ENCODE measurements at regions not wholly inside any gene's neighbourhood (a gene's known extent, or its start where the extent isn't known, plus 50 kb on each side); places are given as distances from the start of the nearest gene placed in this dataset.

- Histone ChIP-seq H2AFZ (ENCODE audit: low read length) (no peak overlapping the region), H3K9me3 (ENCODE audit: low read length) (no peaks in the 10 kb centered on the region), H3F3A (ENCODE audit: low read length, unreplicated experiment) (no peaks in the 10 kb centered on the region), H3K4me1 (ENCODE audit: insufficient read depth, low read length) (no peaks in the 10 kb centered on the region), H3K79me2 (ENCODE audit: low read length) (no peaks in the 10 kb centered on the region), H3K4me3 (ENCODE audit: low read length) (no peak overlapping the region), H3K9ac (ENCODE audit: low read length) (no peak overlapping the region), H4K20me1 (ENCODE audit: low read length) (no peaks in the 10 kb centered on the region), H3K36me3 (ENCODE audit: low read depth, low read length) (no peaks in the 10 kb centered on the region), H3K27me3 (ENCODE audit: low read length) (0 out of 2 replicates have a peak, but pooled peaks cover 3% of the 10 kb centered on the region), H3K27ac (ENCODE audit: low read length) (no peak overlapping the region), H3K4me2 (ENCODE audit: low read length) (no peak overlapping the region), H3K9me2 (replicated peaks; ENCODE audit: low read length) (no peaks in the 10 kb centered on the region)
- no peak for TF ChIP-seq EZH2 (IDR thresholded peaks at IDR 0.05; ENCODE audit: low read length, unreplicated experiment)
- TF ChIP-seq, protein P1, sequence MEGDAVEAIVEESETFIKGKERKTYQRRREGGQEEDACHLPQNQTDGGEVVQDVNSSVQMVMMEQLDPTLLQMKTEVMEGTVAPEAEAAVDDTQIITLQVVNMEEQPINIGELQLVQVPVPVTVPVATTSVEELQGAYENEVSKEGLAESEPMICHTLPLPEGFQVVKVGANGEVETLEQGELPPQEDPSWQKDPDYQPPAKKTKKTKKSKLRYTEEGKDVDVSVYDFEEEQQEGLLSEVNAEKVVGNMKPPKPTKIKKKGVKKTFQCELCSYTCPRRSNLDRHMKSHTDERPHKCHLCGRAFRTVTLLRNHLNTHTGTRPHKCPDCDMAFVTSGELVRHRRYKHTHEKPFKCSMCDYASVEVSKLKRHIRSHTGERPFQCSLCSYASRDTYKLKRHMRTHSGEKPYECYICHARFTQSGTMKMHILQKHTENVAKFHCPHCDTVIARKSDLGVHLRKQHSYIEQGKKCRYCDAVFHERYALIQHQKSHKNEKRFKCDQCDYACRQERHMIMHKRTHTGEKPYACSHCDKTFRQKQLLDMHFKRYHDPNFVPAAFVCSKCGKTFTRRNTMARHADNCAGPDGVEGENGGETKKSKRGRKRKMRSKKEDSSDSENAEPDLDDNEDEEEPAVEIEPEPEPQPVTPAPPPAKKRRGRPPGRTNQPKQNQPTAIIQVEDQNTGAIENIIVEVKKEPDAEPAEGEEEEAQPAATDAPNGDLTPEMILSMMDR (conservative IDR thresholded peaks at IDR 0.05; ENCODE audit: low read depth, low read length), result no peak
- BruUV-seq (replicated peaks), result no TSS peak
- ATAC-seq (no peak), DNase-seq (no peak)
- intact Hi-C loops (cut with micrococcal nuclease), result no loop called here
- ChIA-PET POLR2A (ENCODE audit: unreplicated experiment) (no interaction called here), CTCF (no interaction called here)
Measured at GRCh38 chr4:60173103-60173502, 1027.0 kb upstream of the ADGRL3 start.

DNA sequence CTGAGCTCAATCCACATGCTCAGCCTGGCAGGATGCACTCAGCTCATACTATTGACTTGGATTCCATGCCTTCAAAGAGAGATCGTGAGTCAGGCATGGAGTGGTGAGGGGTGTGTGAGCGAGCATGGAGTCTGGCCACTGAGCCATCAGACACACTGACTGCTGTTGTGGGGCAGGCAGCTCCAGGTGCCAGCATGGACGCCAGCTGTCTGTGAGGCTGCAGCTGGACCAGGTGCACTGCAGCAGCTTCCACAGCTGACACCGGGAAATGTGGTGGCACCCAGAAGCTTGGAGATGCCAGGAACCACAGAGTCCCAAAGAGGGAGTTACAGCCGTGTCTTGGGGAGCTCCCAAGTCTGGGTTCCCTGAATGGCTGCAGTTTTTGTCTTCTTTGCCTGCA is 1026.4 kb upstream of the ADGRL3 start:
- no TSS peak for BruUV-seq (replicated peaks)
- 0 out of 2 replicates have a peak, but pooled peaks cover 3% of the 10 kb centered on the region for H3K27me3 ChIP-seq (ENCODE audit: low read length)
- TF ChIP-seq EZH2 (IDR thresholded peaks at IDR 0.05; ENCODE audit: low read length, unreplicated experiment) (no peak), EZH2phosphoT487 (IDR thresholded peaks at IDR 0.05; ENCODE audit: borderline replicate concordance, low read length) (no peak)
- TF ChIP-seq, protein P1 (conservative IDR thresholded peaks at IDR 0.05; ENCODE audit: low read depth, low read length), result no peak
- ATAC-seq (no peak), DNase-seq (no peak)
- no peaks in the 10 kb centered on the region for H3K4me1 ChIP-seq (ENCODE audit: insufficient read depth, low read length)
- H4K20me1 ChIP-seq (ENCODE audit: low read length), result no peaks in the 10 kb centered on the region
- ChIA-PET POLR2A (ENCODE audit: unreplicated experiment) (no interaction called here), CTCF (interaction anchor here (0.5 kb wide), 1 partner anchor 1660 kb away, joined by 3 read pairs; no protein-coding TSS in a partner anchor)
- intact Hi-C loops (cut with micrococcal nuclease), result no loop called here
- H3F3A ChIP-seq (ENCODE audit: low read length, unreplicated experiment), result no peaks in the 10 kb centered on the region
- no peak overlapping the region for H3K9ac ChIP-seq (ENCODE audit: low read length)
- H3K9me3 ChIP-seq (ENCODE audit: low read length), result no peaks in the 10 kb centered on the region
- no peaks in the 10 kb centered on the region for H3K9me2 ChIP-seq (replicated peaks; ENCODE audit: low read length)
- no peak overlapping the region for H3K4me3 ChIP-seq (ENCODE audit: low read length)
- no peak overlapping the region for H3K27ac ChIP-seq (ENCODE audit: low read length)
- no peak overlapping the region for H3K4me2 ChIP-seq (ENCODE audit: low read length)
- no peak overlapping the region for H2AFZ ChIP-seq (ENCODE audit: low read length)
- H3K36me3 ChIP-seq (ENCODE audit: low read depth, low read length), result no peaks in the 10 kb centered on the region
- no peaks in the 10 kb centered on the region for H3K79me2 ChIP-seq (ENCODE audit: low read length)

DNA sequence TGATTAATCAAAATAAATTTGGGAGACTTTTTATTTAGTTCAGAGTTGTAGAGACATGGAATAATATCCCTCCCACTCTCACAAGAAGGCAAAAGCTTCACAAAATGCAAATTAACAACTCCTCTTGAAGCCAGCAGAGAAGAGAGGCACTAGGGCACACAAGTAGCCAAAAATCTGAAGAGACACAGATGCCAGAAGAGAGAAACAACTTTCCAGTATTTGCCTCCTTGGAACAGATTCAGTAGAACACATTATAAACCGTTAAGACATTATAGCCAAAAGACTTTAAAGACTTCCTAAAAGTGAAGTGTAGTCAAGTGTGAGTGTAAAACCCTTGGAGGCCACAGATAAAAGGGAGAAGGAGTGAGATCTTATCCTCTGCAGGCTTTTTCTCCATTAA is 1024.9 kb upstream of the ADGRL3 start:
- ChIA-PET POLR2A (ENCODE audit: unreplicated experiment) (no interaction called here), CTCF (no interaction called here)
- Histone ChIP-seq H3K27me3 (ENCODE audit: low read length) (0 out of 2 replicates have a peak, but pooled peaks cover 3% of the 10 kb centered on the region), H2AFZ (ENCODE audit: low read length) (no peak overlapping the region), H3K4me3 (ENCODE audit: low read length) (no peak overlapping the region), H3K79me2 (ENCODE audit: low read length) (no peaks in the 10 kb centered on the region), H4K20me1 (ENCODE audit: low read length) (no peaks in the 10 kb centered on the region), H3K9me3 (ENCODE audit: low read length) (no peaks in the 10 kb centered on the region), H3K9ac (ENCODE audit: low read length) (no peak overlapping the region), H3K9me2 (replicated peaks; ENCODE audit: low read length) (no peaks in the 10 kb centered on the region), H3K4me2 (ENCODE audit: low read length) (no peak overlapping the region), H3K27ac (ENCODE audit: low read length) (no peak overlapping the region), H3K36me3 (ENCODE audit: low read depth, low read length) (no peaks in the 10 kb centered on the region), H3K4me1 (ENCODE audit: insufficient read depth, low read length) (no peaks in the 10 kb centered on the region), H3F3A (ENCODE audit: low read length, unreplicated experiment) (no peaks in the 10 kb centered on the region)
- ATAC-seq (no peak), DNase-seq (no peak)
- BruUV-seq (replicated peaks), result no TSS peak
- intact Hi-C loops (cut with micrococcal nuclease), result no loop called here
- TF ChIP-seq EZH2phosphoT487 (IDR thresholded peaks at IDR 0.05; ENCODE audit: borderline replicate concordance, low read length), result no peak
- TF ChIP-seq EZH2 (IDR thresholded peaks at IDR 0.05; ENCODE audit: low read length, unreplicated experiment), result no peak
- TF ChIP-seq, protein P1 (conservative IDR thresholded peaks at IDR 0.05; ENCODE audit: low read depth, low read length), result no peak

Measured in PC-3 (cell line).